ENCODE measurements at regions not wholly inside any gene's neighbourhood (a gene's known extent, or its start where the extent isn't known, plus 50 kb on each side); places are given as distances from the start of the nearest gene placed in this dataset.

DNA sequence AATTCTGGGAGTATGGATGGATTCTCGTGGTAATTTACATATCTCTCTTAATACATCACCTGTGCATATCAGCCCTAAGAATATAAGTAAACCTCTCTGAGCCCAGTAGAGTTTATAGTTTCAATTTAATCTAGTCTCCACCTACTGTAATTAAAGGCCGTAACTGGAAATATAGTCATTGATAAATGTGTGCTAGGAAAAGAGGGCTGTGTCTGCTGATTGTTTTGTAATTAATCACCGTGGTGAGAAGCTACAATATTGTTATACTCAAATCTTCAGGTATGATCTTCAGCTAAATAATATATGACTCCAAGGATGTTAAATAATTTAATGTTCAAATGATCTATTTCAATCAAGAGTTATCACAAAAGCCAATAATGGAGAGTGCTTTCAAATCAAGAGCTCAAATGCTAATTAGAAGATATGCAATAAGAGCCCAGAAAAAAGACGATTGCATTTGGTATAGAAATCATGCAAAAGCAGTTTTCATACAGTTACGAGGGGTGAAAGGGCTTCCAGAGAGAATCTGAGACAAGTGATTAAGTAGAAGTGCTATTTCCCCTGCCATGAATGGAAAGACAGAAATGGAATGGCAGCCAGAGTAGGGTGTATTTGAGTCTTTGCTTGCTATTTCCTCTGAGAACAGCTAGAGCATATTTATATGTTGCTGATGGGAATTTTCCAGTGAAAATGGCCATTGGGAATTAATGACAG, 1134.3 kb downstream of the NCAM2 start:
- H3K4me3 Mint-ChIP-seq (ENCODE audit: unreplicated experiment): no peak overlapping the region
- Histone ChIP-seq H3K27me3 (replicated peaks; ENCODE audit: control insufficient read depth, insufficient read depth, low read length) (no peaks in the 10 kb centered on the region), H3K36me3 (ENCODE audit: control insufficient read depth, insufficient read depth, low read length) (no peaks in the 10 kb centered on the region), H3K4me3 (ENCODE audit: low read depth, low read length) (no peak overlapping the region), H3K4me1 (no peaks in the 10 kb centered on the region), H3K9me3 (no peaks in the 10 kb centered on the region)
- BruUV-seq (replicated peaks): no TSS peak
- POLR2A ChIA-PET: no interaction called here
- H3K27ac Mint-ChIP-seq (ENCODE audit: unreplicated experiment): no peak overlapping the region
- CTCF ChIA-PET: no interaction called here
- no peak for DNase-seq
- H3K4me1 Mint-ChIP-seq (ENCODE audit: low read depth, unreplicated experiment): no peaks in the 10 kb centered on the region
- TF ChIP-seq, protein P1, sequence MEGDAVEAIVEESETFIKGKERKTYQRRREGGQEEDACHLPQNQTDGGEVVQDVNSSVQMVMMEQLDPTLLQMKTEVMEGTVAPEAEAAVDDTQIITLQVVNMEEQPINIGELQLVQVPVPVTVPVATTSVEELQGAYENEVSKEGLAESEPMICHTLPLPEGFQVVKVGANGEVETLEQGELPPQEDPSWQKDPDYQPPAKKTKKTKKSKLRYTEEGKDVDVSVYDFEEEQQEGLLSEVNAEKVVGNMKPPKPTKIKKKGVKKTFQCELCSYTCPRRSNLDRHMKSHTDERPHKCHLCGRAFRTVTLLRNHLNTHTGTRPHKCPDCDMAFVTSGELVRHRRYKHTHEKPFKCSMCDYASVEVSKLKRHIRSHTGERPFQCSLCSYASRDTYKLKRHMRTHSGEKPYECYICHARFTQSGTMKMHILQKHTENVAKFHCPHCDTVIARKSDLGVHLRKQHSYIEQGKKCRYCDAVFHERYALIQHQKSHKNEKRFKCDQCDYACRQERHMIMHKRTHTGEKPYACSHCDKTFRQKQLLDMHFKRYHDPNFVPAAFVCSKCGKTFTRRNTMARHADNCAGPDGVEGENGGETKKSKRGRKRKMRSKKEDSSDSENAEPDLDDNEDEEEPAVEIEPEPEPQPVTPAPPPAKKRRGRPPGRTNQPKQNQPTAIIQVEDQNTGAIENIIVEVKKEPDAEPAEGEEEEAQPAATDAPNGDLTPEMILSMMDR (IDR thresholded peaks at IDR 0.05; ENCODE audit: insufficient read depth in 1 of 2, low read depth in 1 of 2, low read length in 1 of 2, severe bottlenecking in 1 of 2, unreplicated experiment in 1 of 2): no peak
- no peaks in the 10 kb centered on the region for H3K36me3 Mint-ChIP-seq (ENCODE audit: insufficient read depth, unreplicated experiment)
- peaks cover 4% of the 10 kb centered on the region for H3K9me3 Mint-ChIP-seq (ENCODE audit: unreplicated experiment)
- no peaks in the 10 kb centered on the region for H3K27me3 Mint-ChIP-seq (ENCODE audit: insufficient read depth, unreplicated experiment)
- intact Hi-C loops (cut with micrococcal nuclease; ENCODE audit: unreplicated experiment): no loop called here

GRCh38 chr21:22136740-22137139, 1138.5 kb downstream of the NCAM2 start:
- H3K9me3 ChIP-seq: no peaks in the 10 kb centered on the region
- H3K4me3 ChIP-seq (ENCODE audit: low read depth, low read length): no peak overlapping the region
- H3K4me1 ChIP-seq: no peaks in the 10 kb centered on the region
- ChIA-PET POLR2A (no interaction called here), CTCF (no interaction called here)
- Mint-ChIP-seq H3K4me1 (ENCODE audit: low read depth, unreplicated experiment) (no peaks in the 10 kb centered on the region), H3K27ac (ENCODE audit: unreplicated experiment) (no peak overlapping the region), H3K9me3 (ENCODE audit: unreplicated experiment) (peaks cover 16% of the 10 kb centered on the region), H3K27me3 (ENCODE audit: insufficient read depth, unreplicated experiment) (no peaks in the 10 kb centered on the region), H3K4me3 (ENCODE audit: unreplicated experiment) (no peak overlapping the region), H3K36me3 (ENCODE audit: insufficient read depth, unreplicated experiment) (no peaks in the 10 kb centered on the region)
- no peaks in the 10 kb centered on the region for H3K27me3 ChIP-seq (replicated peaks; ENCODE audit: control insufficient read depth, insufficient read depth, low read length)
- TF ChIP-seq, protein P1 (IDR thresholded peaks at IDR 0.05; ENCODE audit: insufficient read depth in 1 of 2, low read depth in 1 of 2, low read length in 1 of 2, severe bottlenecking in 1 of 2, unreplicated experiment in 1 of 2): no peak
- H3K36me3 ChIP-seq (ENCODE audit: control insufficient read depth, insufficient read depth, low read length): no peaks in the 10 kb centered on the region
- no peak for DNase-seq
- intact Hi-C loops (cut with micrococcal nuclease; ENCODE audit: unreplicated experiment): no loop called here
- no TSS peak for BruUV-seq (replicated peaks)

GRCh38 chr21:22138297-22139016, 1140.2 kb downstream of the NCAM2 start:
- no peaks in the 10 kb centered on the region for H3K4me1 Mint-ChIP-seq (ENCODE audit: low read depth, unreplicated experiment)
- TF ChIP-seq, protein P1 (IDR thresholded peaks at IDR 0.05; ENCODE audit: insufficient read depth in 1 of 2, low read depth in 1 of 2, low read length in 1 of 2, severe bottlenecking in 1 of 2, unreplicated experiment in 1 of 2): no peak
- no peak overlapping the region for H3K4me3 Mint-ChIP-seq (ENCODE audit: unreplicated experiment)
- CTCF ChIA-PET: no interaction called here
- Histone ChIP-seq H3K4me3 (ENCODE audit: low read depth, low read length) (no peak overlapping the region), H3K4me1 (no peaks in the 10 kb centered on the region), H3K9me3 (no peaks in the 10 kb centered on the region), H3K27me3 (replicated peaks; ENCODE audit: control insufficient read depth, insufficient read depth, low read length) (no peaks in the 10 kb centered on the region), H3K36me3 (ENCODE audit: control insufficient read depth, insufficient read depth, low read length) (no peaks in the 10 kb centered on the region)
- H3K27me3 Mint-ChIP-seq (ENCODE audit: insufficient read depth, unreplicated experiment): no peaks in the 10 kb centered on the region
- BruUV-seq (replicated peaks): no TSS peak
- H3K9me3 Mint-ChIP-seq (ENCODE audit: unreplicated experiment): peaks cover 16% of the 10 kb centered on the region
- H3K36me3 Mint-ChIP-seq (ENCODE audit: insufficient read depth, unreplicated experiment): no peaks in the 10 kb centered on the region
- POLR2A ChIA-PET: no interaction called here
- intact Hi-C loops (cut with micrococcal nuclease; ENCODE audit: unreplicated experiment): no loop called here
- no peak overlapping the region for H3K27ac Mint-ChIP-seq (ENCODE audit: unreplicated experiment)
- no peak for DNase-seq

Data from Caco-2 (cell line).